Endothelial cell of umbilical vein (primary cell): ENCODE measurements at regions not wholly inside any gene's neighbourhood (a gene's known extent, or its start where the extent isn't known, plus 50 kb on each side); places are given as distances from the start of the nearest gene placed in this dataset.

Experiments
- MAX ChIP-seq: IDR thresholded peaks from 2 replicates; pipeline ENCODE4 v1.6.1; 2011; ENCODE audit not compliant: insufficient read depth, insufficient read length
- MYC ChIP-seq: IDR thresholded peaks from one replicate; pipeline ENCODE4 v1.6.1; 2011; ENCODE audit warnings: mild to moderate bottlenecking, low read depth, low read length
- POLR2A ChIP-seq: IDR thresholded peaks from 2 replicates; pipeline ENCODE4 v1.6.1; 2012; ENCODE audit warnings: low read depth, mild to moderate bottlenecking, control low read depth, low read length
- POLR2AphosphoS5 ChIP-seq: IDR thresholded peaks from 2 replicates; pipeline ENCODE4 v1.6.1; 2012; ENCODE audit warnings: low read depth, mild to moderate bottlenecking, control low read depth, low read length, moderate library complexity; ENCODE audit not compliant: insufficient read depth
- TF ChIP-seq, protein P1 (sequence below), 2 donors: IDR thresholded peaks; 1 replicate in 1 of 2; 2 replicates in 1 of 2; pipeline ENCODE4 v1.5.1; 2011; ENCODE audit warnings: low read length in 2 of 2, mild to moderate bottlenecking in 2 of 2, moderate library complexity in 2 of 2, control low read depth in 1 of 2, inconsistent platforms in 1 of 2, low read depth in 1 of 2; ENCODE audit not compliant: insufficient read depth in 1 of 2; ENCODE audit errors: extremely low read depth in 1 of 2

- no peak for TF ChIP-seq POLR2AphosphoS5
- TF ChIP-seq, protein P1, sequence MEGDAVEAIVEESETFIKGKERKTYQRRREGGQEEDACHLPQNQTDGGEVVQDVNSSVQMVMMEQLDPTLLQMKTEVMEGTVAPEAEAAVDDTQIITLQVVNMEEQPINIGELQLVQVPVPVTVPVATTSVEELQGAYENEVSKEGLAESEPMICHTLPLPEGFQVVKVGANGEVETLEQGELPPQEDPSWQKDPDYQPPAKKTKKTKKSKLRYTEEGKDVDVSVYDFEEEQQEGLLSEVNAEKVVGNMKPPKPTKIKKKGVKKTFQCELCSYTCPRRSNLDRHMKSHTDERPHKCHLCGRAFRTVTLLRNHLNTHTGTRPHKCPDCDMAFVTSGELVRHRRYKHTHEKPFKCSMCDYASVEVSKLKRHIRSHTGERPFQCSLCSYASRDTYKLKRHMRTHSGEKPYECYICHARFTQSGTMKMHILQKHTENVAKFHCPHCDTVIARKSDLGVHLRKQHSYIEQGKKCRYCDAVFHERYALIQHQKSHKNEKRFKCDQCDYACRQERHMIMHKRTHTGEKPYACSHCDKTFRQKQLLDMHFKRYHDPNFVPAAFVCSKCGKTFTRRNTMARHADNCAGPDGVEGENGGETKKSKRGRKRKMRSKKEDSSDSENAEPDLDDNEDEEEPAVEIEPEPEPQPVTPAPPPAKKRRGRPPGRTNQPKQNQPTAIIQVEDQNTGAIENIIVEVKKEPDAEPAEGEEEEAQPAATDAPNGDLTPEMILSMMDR (IDR thresholded peaks at IDR 0.05; ENCODE audit: extremely low read depth in 1 of 2, insufficient read depth in 1 of 2, low read depth in 1 of 2, low read length in 2 of 2) = no peak
- TF ChIP-seq MYC = no peak
- no peak for TF ChIP-seq POLR2A
- TF ChIP-seq MAX = no peak
Measured at GRCh38 chr12:111222027-111222414, 146.9 kb downstream of the PHETA1 start.
